Trophoblast cell (in vitro differentiated cells and primary cell): ENCODE measurements at regions not wholly inside any gene's neighbourhood (a gene's known extent, or its start where the extent isn't known, plus 50 kb on each side); places are given as distances from the start of the nearest gene placed in this dataset.

ENCODE experiments used
- DNase-seq, 2 donors: peaks; one replicate each; pipeline ENCODE4 v3.0.0-alpha.2; 2016
- H2AFZ ChIP-seq: 2 replicates; pipeline ENCODE4 v1.6.1; 2013; ENCODE audit warnings: low read length, moderate library complexity, mild to moderate bottlenecking; ENCODE audit not compliant: insufficient read depth, poor library complexity
- H2AK5ac ChIP-seq: 2 replicates; pipeline ENCODE4 v1.6.1; 2013; ENCODE audit warnings: mild to moderate bottlenecking, low read length
- H2BK120ac ChIP-seq: 2 replicates; pipeline ENCODE4 v1.6.1; 2013; ENCODE audit warnings: low read length, mild to moderate bottlenecking, moderate library complexity; ENCODE audit not compliant: insufficient read depth, poor library complexity
- H2BK12ac ChIP-seq: 2 replicates; pipeline ENCODE4 v1.6.1; 2013; ENCODE audit warnings: mild to moderate bottlenecking, low read length, moderate library complexity
- H2BK5ac ChIP-seq: 2 replicates; pipeline ENCODE4 v1.6.1; 2013; ENCODE audit warnings: low read length, low read depth, moderate library complexity, mild to moderate bottlenecking; ENCODE audit not compliant: poor library complexity
- H3K14ac ChIP-seq: 2 replicates; pipeline ENCODE4 v1.6.1; 2013; ENCODE audit warnings: mild to moderate bottlenecking, low read length
- H3K18ac ChIP-seq: 2 replicates; pipeline ENCODE4 v1.6.1; 2013; ENCODE audit warnings: mild to moderate bottlenecking, low read length
- H3K23ac ChIP-seq: 2 replicates; pipeline ENCODE4 v1.6.1; 2013; ENCODE audit warnings: low read length
- H3K27ac ChIP-seq: 2 replicates; pipeline ENCODE4 v1.5.1; 2013; ENCODE audit warnings: low read depth, mild to moderate bottlenecking, inconsistent platforms, low read length, moderate library complexity
- H3K27me3 ChIP-seq: 2 replicates; pipeline ENCODE4 v1.6.1; 2013; ENCODE audit warnings: inconsistent platforms, mild to moderate bottlenecking, low read length, moderate library complexity; ENCODE audit not compliant: insufficient read depth
- H3K36me3 ChIP-seq, 2 experiments: 1 replicate in 1 of 2; 2 replicates in 1 of 2; pipeline ENCODE4 v1.6.1; 2013; ENCODE audit warnings: low read length in 2 of 2, mild to moderate bottlenecking in 2 of 2, moderate library complexity in 1 of 2; ENCODE audit not compliant: insufficient read depth in 2 of 2, control insufficient read depth in 1 of 2
- H3K4ac ChIP-seq: 2 replicates; pipeline ENCODE4 v1.6.1; 2013; ENCODE audit warnings: low read depth, mild to moderate bottlenecking, low read length, moderate library complexity
- H3K4me1 ChIP-seq, 2 experiments: 1 replicate in 1 of 2; 2 replicates in 1 of 2; pipeline ENCODE4 v1.6.1; 2013; ENCODE audit warnings: low read length in 2 of 2, mild to moderate bottlenecking in 2 of 2, moderate library complexity in 1 of 2; ENCODE audit not compliant: insufficient read depth in 2 of 2, control insufficient read depth in 1 of 2
- H3K4me2 ChIP-seq: 2 replicates; pipeline ENCODE4 v1.6.1; 2013; ENCODE audit warnings: inconsistent platforms, mild to moderate bottlenecking, low read length, moderate library complexity
- H3K4me3 ChIP-seq: 2 replicates; pipeline ENCODE4 v1.5.1; 2013; ENCODE audit warnings: mild to moderate bottlenecking, low read depth, low read length, inconsistent platforms
- H3K79me1 ChIP-seq: one replicate; pipeline ENCODE4 v1.6.1; 2013; ENCODE audit warnings: low read length
- H3K79me2 ChIP-seq: 2 replicates; pipeline ENCODE4 v1.6.1; 2013; ENCODE audit warnings: low read length, mild to moderate bottlenecking; ENCODE audit not compliant: control insufficient read depth, insufficient read depth, poor library complexity
- H3K9ac ChIP-seq: 2 replicates; pipeline ENCODE4 v1.6.1; 2013; ENCODE audit warnings: mild to moderate bottlenecking, low read length
- H3K9me3 ChIP-seq: 2 replicates; pipeline ENCODE4 v1.6.1; 2013; ENCODE audit warnings: low read depth, mild to moderate bottlenecking, control low read depth, inconsistent platforms, low read length; ENCODE audit not compliant: insufficient read depth
- H4K12ac ChIP-seq: 2 replicates; pipeline ENCODE4 v1.6.1; 2013; ENCODE audit warnings: low read depth, mild to moderate bottlenecking, low read length, moderate library complexity
- H4K8ac ChIP-seq: 2 replicates; pipeline ENCODE4 v1.6.1; 2013; ENCODE audit warnings: low read depth, mild to moderate bottlenecking, low read length, moderate library complexity
- H4K91ac ChIP-seq: one replicate; pipeline ENCODE4 v1.6.1; 2013; ENCODE audit warnings: low read depth, mild to moderate bottlenecking, low read length, moderate library complexity
- WGBS: extraction: QIAGEN DNeasy Blood & Tissue Kit; methylation state at CpG from one replicate; pipeline ENCODE4 v1.1.7; 2013; ENCODE audit warnings: missing lambda C conversion rate; ENCODE audit not compliant: insufficient read length, insufficient coverage; ENCODE audit errors: extremely low coverage; 5-methylcytosine and 5-hydroxymethylcytosine counted together

GRCh38 chr13:80284290-80284689 lies 56.6 kb downstream of the SPRY2 start:
- no CpG with 5 or more reads among the region's 3 CpGs for WGBS

GRCh38 chr13:80278706-80279105 lies 62.2 kb downstream of the SPRY2 start:
- no peak overlapping the region for H4K91ac ChIP-seq

More at GRCh38 chr13:80284290-80284689, 56.6 kb downstream of the SPRY2 start:
- H3K4me1 ChIP-seq = no peaks in the 10 kb centered on the region
- no peak overlapping the region for H4K91ac ChIP-seq
- no peak overlapping the region for H2BK120ac ChIP-seq
- no peak overlapping the region for H3K18ac ChIP-seq
- H2BK12ac ChIP-seq = no peak overlapping the region
- H4K8ac ChIP-seq = no peak overlapping the region
- no peak overlapping the region for H4K12ac ChIP-seq
- H3K9me3 ChIP-seq = no peaks in the 10 kb centered on the region
- no peak overlapping the region for H3K23ac ChIP-seq
- H3K36me3 ChIP-seq = no peaks in the 10 kb centered on the region
- no peak overlapping the region for H2AK5ac ChIP-seq
- H3K79me2 ChIP-seq = no peaks in the 10 kb centered on the region
- H3K9ac ChIP-seq = no peak overlapping the region
- DNase-seq = no peak
- H2BK5ac ChIP-seq = no peak overlapping the region
- no peak overlapping the region for H2AFZ ChIP-seq
- no peaks in the 10 kb centered on the region for H3K27me3 ChIP-seq
- H3K4me2 ChIP-seq = no peak overlapping the region
- no peak overlapping the region for H3K4ac ChIP-seq
- no peak overlapping the region for H3K14ac ChIP-seq
- no peak overlapping the region for H3K4me3 ChIP-seq
- no peaks in the 10 kb centered on the region for H3K79me1 ChIP-seq
- H3K27ac ChIP-seq = no peak overlapping the region

GRCh38 chr13:80276371-80277289 lies 64.3 kb downstream of the SPRY2 start:
- no peaks in the 10 kb centered on the region for H3K79me2 ChIP-seq
- no peaks in the 10 kb centered on the region for H3K27me3 ChIP-seq
- no peaks in the 10 kb centered on the region for H3K79me1 ChIP-seq
- H3K4me2 ChIP-seq = no peak overlapping the region
- H3K18ac ChIP-seq = no peak overlapping the region
- no peak overlapping the region for H3K23ac ChIP-seq
- H3K4me1 ChIP-seq = peaks cover 0 to 2% of the 10 kb centered on the region in 2 experiments
- no peak overlapping the region for H3K9ac ChIP-seq
- no peak overlapping the region for H2BK12ac ChIP-seq
- H3K4ac ChIP-seq = no peak overlapping the region
- no peak overlapping the region for H2AFZ ChIP-seq
- H4K12ac ChIP-seq = no peak overlapping the region
- no peak overlapping the region for H3K4me3 ChIP-seq
- no peak overlapping the region for H4K8ac ChIP-seq
- no peak overlapping the region for H4K91ac ChIP-seq
- no peak overlapping the region for H2BK5ac ChIP-seq
- no peaks in the 10 kb centered on the region for H3K36me3 ChIP-seq
- H3K14ac ChIP-seq = no peak overlapping the region
- WGBS = no CpG with 5 or more reads among the region's 12 CpGs
- no peaks in the 10 kb centered on the region for H3K9me3 ChIP-seq
- H2AK5ac ChIP-seq = no peak overlapping the region
- peak; percentile 9 to 50 for DNase-seq
- H3K27ac ChIP-seq = no peak overlapping the region
- H2BK120ac ChIP-seq = no peak overlapping the region

More at GRCh38 chr13:80278706-80279105, 62.2 kb downstream of the SPRY2 start:
- Histone ChIP-seq H2AFZ (no peak overlapping the region), H3K14ac (no peak overlapping the region), H4K8ac (no peak overlapping the region), H3K4me3 (no peak overlapping the region), H3K27ac (no peak overlapping the region), H3K18ac (no peak overlapping the region), H3K27me3 (no peaks in the 10 kb centered on the region), H3K36me3 (no peaks in the 10 kb centered on the region), H2AK5ac (no peak overlapping the region), H3K9ac (no peak overlapping the region), H3K4me1 (peaks cover 0 to 2% of the 10 kb centered on the region in 2 experiments), H2BK5ac (no peak overlapping the region), H2BK12ac (no peak overlapping the region), H3K9me3 (no peaks in the 10 kb centered on the region), H3K79me2 (no peaks in the 10 kb centered on the region), H3K4ac (no peak overlapping the region), H3K23ac (no peak overlapping the region), H3K79me1 (no peaks in the 10 kb centered on the region), H2BK120ac (no peak overlapping the region), H4K12ac (no peak overlapping the region), H3K4me2 (no peak overlapping the region)
- no peak for DNase-seq
- WGBS = no CpG with 5 or more reads among the region's 25 CpGs

GRCh38 chr13:80274643-80275042 lies 66.3 kb downstream of the SPRY2 start:
- no peaks in the 10 kb centered on the region for H3K79me1 ChIP-seq
- no peak overlapping the region for H3K14ac ChIP-seq
- H4K91ac ChIP-seq = no peak overlapping the region
- H3K27ac ChIP-seq = no peak overlapping the region
- no peak overlapping the region for H2BK120ac ChIP-seq
- H3K36me3 ChIP-seq = no peaks in the 10 kb centered on the region
- H4K12ac ChIP-seq = no peak overlapping the region
- no peak overlapping the region for H3K9ac ChIP-seq
- no peak overlapping the region for H3K18ac ChIP-seq
- H2BK12ac ChIP-seq = no peak overlapping the region
- H2AFZ ChIP-seq = no peak overlapping the region
- no peak overlapping the region for H4K8ac ChIP-seq
- H3K9me3 ChIP-seq = no peaks in the 10 kb centered on the region
- H3K79me2 ChIP-seq = no peaks in the 10 kb centered on the region
- DNase-seq = no peak
- no peak overlapping the region for H3K4ac ChIP-seq
- H2BK5ac ChIP-seq = no peak overlapping the region
- no peaks in the 10 kb centered on the region for H3K27me3 ChIP-seq
- WGBS = no CpG with 5 or more reads among the region's 1 CpG
- no peak overlapping the region for H3K23ac ChIP-seq
- no peak overlapping the region for H2AK5ac ChIP-seq
- H3K4me1 ChIP-seq = peaks cover 0 to 2% of the 10 kb centered on the region in 2 experiments
- no peak overlapping the region for H3K4me3 ChIP-seq
- no peak overlapping the region for H3K4me2 ChIP-seq
